K562 (cell line): ENCODE measurements at regions not wholly inside any gene's neighbourhood (a gene's known extent, or its start where the extent isn't known, plus 50 kb on each side); places are given as distances from the start of the nearest gene placed in this dataset.

Source experiments
- ATAC-seq: fragments of 200-7000 bp; cut with Tn5 transposase; 3 replicates; pipeline ENCODE4 v1.9.1; 2020; ENCODE audit warnings: moderate library complexity
- BruUV-seq: library from RNA; stranded (reverse); fragments of 400-500 nt; replicated peaks from 2 replicates; lab custom pipeline; 2021; lab: Mats Ljungman, UMichigan
- CTCF ChIA-PET: fragments of 300-600 bp; formaldehyde crosslinking; extraction: SDS; loops from one replicate; lab custom pipeline; 2021; ENCODE audit warnings: low intra/inter-chr PET ratio; lab: Yijun Ruan, JAX
- POLR2A ChIA-PET: fragments of 300-600, 350-650 bp; sonication (Branson Sonifier 250); formaldehyde crosslinking; extraction: SDS; loops from one replicate; lab custom pipeline; 2021; ENCODE audit warnings: antibody characterized with exemption, inconsistent platforms; lab: Yijun Ruan, JAX
- DNase-seq, 4 experiments: peaks; one replicate each; pipeline versions ENCODE4 v3.0.0 to v3.0.0-alpha.2; 2011 to 2018; ENCODE audit warnings: low spot score in 3 of 4, mixed read lengths in 3 of 4; ENCODE audit errors: extremely low read depth in 1 of 4
- FAIRE-seq: peaks from 2 replicates; lab custom pipeline; 2011; peaks lifted over from hg19 to GRCh38; lab: Jason Lieb, UNC
- H2AFZ ChIP-seq: 2 replicates; pipeline ENCODE4 v1.6.0; 2011; ENCODE audit warnings: low read depth, low read length, control low read depth, inconsistent platforms
- H3K27ac ChIP-seq: fragments of 200-600 bp; 3 replicates; pipeline ENCODE4 v1.8.0; 2011; ENCODE audit warnings: low read depth, mild to moderate bottlenecking, control low read depth, inconsistent platforms, low read length, moderate library complexity, mixed read lengths; ENCODE audit errors: extremely low read depth
- H3K27me3 ChIP-seq, 2 experiments: fragments of 300-600 bp in 1 of 2; 2 replicates in 1 of 2; 3 replicates in 1 of 2; pipeline versions ENCODE4 v1.6.0 to v1.8.0; 2011; ENCODE audit warnings: inconsistent platforms in 2 of 2, low read length in 2 of 2, mild to moderate bottlenecking in 1 of 2, mixed read lengths in 1 of 2, moderate library complexity in 1 of 2; ENCODE audit not compliant: control insufficient read depth in 2 of 2, insufficient read depth in 2 of 2
- H3K36me3 ChIP-seq: fragments of 300-600 bp; 3 replicates; pipeline ENCODE4 v1.8.0; 2011; ENCODE audit warnings: mild to moderate bottlenecking, low read length, inconsistent platforms; ENCODE audit not compliant: control insufficient read depth, insufficient read depth
- H3K4me1 ChIP-seq, 2 experiments: fragments of 200-600 bp in 1 of 2; replicated peaks in 1 of 2; 2 replicates in 1 of 2; 3 replicates in 1 of 2; pipeline versions ENCODE4 v1.5.1 to v1.8.0; 2011; ENCODE audit warnings: inconsistent platforms in 2 of 2, low read length in 2 of 2, mild to moderate bottlenecking in 1 of 2, mixed read lengths in 1 of 2, moderate library complexity in 1 of 2; ENCODE audit not compliant: control insufficient read depth in 2 of 2, insufficient read depth in 2 of 2
- H3K4me2 ChIP-seq: 2 replicates; pipeline ENCODE4 v1.6.1; 2011; ENCODE audit warnings: low read length, control low read depth, inconsistent platforms, mixed read lengths; ENCODE audit not compliant: insufficient read depth
- H3K4me3 ChIP-seq: fragments of 200-600 bp; sonication (generic), shearing (Covaris generic); 2 replicates; pipeline ENCODE4 v1.5.1; 2016; ENCODE audit warnings: control low read depth, inconsistent platforms
- H3K79me2 ChIP-seq: fragments of 200-600 bp; 3 replicates; pipeline ENCODE4 v1.8.0; 2011; ENCODE audit warnings: low read length, inconsistent platforms; ENCODE audit not compliant: control insufficient read depth, insufficient read depth
- H3K9ac ChIP-seq, 2 experiments: 2 replicates each; pipeline versions ENCODE4 v1.6.0 to v1.6.1; 2011; ENCODE audit warnings: low read depth in 2 of 2, low read length in 2 of 2, control low read depth in 1 of 2, inconsistent platforms in 1 of 2, mild to moderate bottlenecking in 1 of 2, mixed read lengths in 1 of 2; ENCODE audit not compliant: insufficient read depth in 1 of 2
- H3K9me1 ChIP-seq: one replicate; pipeline ENCODE4 v1.6.0; 2011; ENCODE audit warnings: inconsistent platforms, mild to moderate bottlenecking, low read length, moderate library complexity; ENCODE audit not compliant: control insufficient read depth, insufficient read depth
- H3K9me3 ChIP-seq: replicated peaks from 2 replicates; pipeline ENCODE4 v1.5.1; 2011; ENCODE audit warnings: low read depth, low read length, inconsistent platforms; ENCODE audit not compliant: control insufficient read depth, insufficient read depth
- H4K20me1 ChIP-seq: replicated peaks from 2 replicates; pipeline ENCODE4 v1.6.1; 2011; ENCODE audit warnings: low read length, inconsistent platforms, mixed read lengths; ENCODE audit not compliant: control insufficient read depth, insufficient read depth
- ELF2 ChIP-seq: fragments of 250-450 bp; sonication (Bioruptor Pico); IDR thresholded peaks from 2 replicates; pipeline ENCODE4 v1.5.0; 2021; ENCODE audit warnings: mild to moderate bottlenecking
- HCFC1 ChIP-seq: IDR thresholded peaks from 2 replicates; pipeline ENCODE4 v1.6.1; 2012; ENCODE audit warnings: low read depth, low read length, improper control_type of control experiment
- HMGN3 ChIP-seq: IDR thresholded peaks from 2 replicates; pipeline ENCODE4 v1.6.1; 2011; ENCODE audit warnings: borderline replicate concordance, low read depth, mild to moderate bottlenecking, mixed read lengths, low read length; ENCODE audit not compliant: insufficient read length; ENCODE audit errors: extremely low read depth
- JUNB ChIP-seq: fragments of 450-650 bp; formaldehyde crosslinking; conservative IDR thresholded peaks from 2 replicates; pipeline ENCODE4 v1.4.0; 2020; ENCODE audit warnings: mild to moderate bottlenecking
- KAT2B ChIP-seq: IDR thresholded peaks from one replicate; pipeline ENCODE4 v1.6.1; 2012; ENCODE audit warnings: low read depth, mild to moderate bottlenecking, control low read depth, inconsistent platforms, low read length, moderate library complexity
- KHSRP ChIP-seq: fragments of 450-650 bp; IDR thresholded peaks from 2 replicates; pipeline ENCODE4 v1.6.1; 2017
- PHF20 ChIP-seq: fragments of 450-650 bp; IDR thresholded peaks from 2 replicates; pipeline ENCODE4 v1.6.1; 2018; ENCODE audit not compliant: partially characterized antibody
- PTTG1 ChIP-seq: fragments of 450-650 bp; IDR thresholded peaks from 2 replicates; pipeline ENCODE4 v1.6.1; 2016; ENCODE audit warnings: low read depth, mild to moderate bottlenecking, missing genetic modification characterization, missing compliant biosample characterization
- RBM25 ChIP-seq: fragments of 200-400 bp; formaldehyde crosslinking; IDR thresholded peaks from 2 replicates; pipeline ENCODE4 v1.6.1; 2018; ENCODE audit warnings: low read length, low read depth, moderate library complexity; ENCODE audit not compliant: severe bottlenecking
- TAL1 ChIP-seq: fragments of 450-650 bp; IDR thresholded peaks from 2 replicates; pipeline ENCODE4 v1.6.1; 2016; ENCODE audit warnings: mild to moderate bottlenecking
- U2AF2 ChIP-seq: fragments of 200-400 bp; formaldehyde crosslinking; optimal IDR thresholded peaks from 2 replicates; pipeline ENCODE3; 2017; ENCODE audit warnings: low read depth, mild to moderate bottlenecking, low read length
- XRCC5 ChIP-seq: fragments of 200-400 bp; formaldehyde crosslinking; IDR thresholded peaks from 2 replicates; pipeline ENCODE4 v1.6.1; 2017; ENCODE audit warnings: low read depth, mild to moderate bottlenecking, low read length
- ZKSCAN1 ChIP-seq: fragments of 150-350 bp; IDR thresholded peaks from 2 replicates; pipeline ENCODE4 v1.6.1; 2016; ENCODE audit warnings: low read depth, low read length
- ZNF589 ChIP-seq: fragments of 200-800 bp; sonication (Bioruptor generic); IDR thresholded peaks from 2 replicates; pipeline ENCODE4 v1.6.1; 2016; ENCODE audit warnings: low read depth, missing genetic modification characterization, missing compliant biosample characterization
- ZNF76 ChIP-seq: fragments of 250-450 bp; sonication (Bioruptor Pico); IDR thresholded peaks from 2 replicates; pipeline ENCODE4 v1.4.0; 2020; ENCODE audit warnings: mild to moderate bottlenecking, moderate library complexity, borderline replicate concordance
- WGBS: fragments of 100-300 bp; shearing (Covaris generic); methylation state at CpG from one replicate; pipeline ENCODE4 v1.1.6; 2016; ENCODE audit warnings: low coverage, mixed read lengths; ENCODE audit not compliant: insufficient coverage; ENCODE audit errors: missing lambda C conversion rate; 5-methylcytosine and 5-hydroxymethylcytosine counted together
- in situ Hi-C: fragments of 300-500 bp; cut with MboI; formaldehyde crosslinking; loops from 4 replicates; pipeline ENCODE4 v1.15.0; 2018; ENCODE audit warnings: inconsistent platforms, mixed read lengths
- intact Hi-C: fragments of 100-400 bp; cut with micrococcal nuclease; formaldehyde crosslinking; loops from 2 replicates; pipeline ENCODE4 v1.14.2; 2022
- TF ChIP-seq, protein P1 (sequence below): fragments of 250-450 bp; sonication (Bioruptor Pico); IDR thresholded peaks from 2 replicates; pipeline ENCODE4 v1.9.0; 2021; ENCODE audit warnings: mild to moderate bottlenecking, inconsistent platforms

DNA sequence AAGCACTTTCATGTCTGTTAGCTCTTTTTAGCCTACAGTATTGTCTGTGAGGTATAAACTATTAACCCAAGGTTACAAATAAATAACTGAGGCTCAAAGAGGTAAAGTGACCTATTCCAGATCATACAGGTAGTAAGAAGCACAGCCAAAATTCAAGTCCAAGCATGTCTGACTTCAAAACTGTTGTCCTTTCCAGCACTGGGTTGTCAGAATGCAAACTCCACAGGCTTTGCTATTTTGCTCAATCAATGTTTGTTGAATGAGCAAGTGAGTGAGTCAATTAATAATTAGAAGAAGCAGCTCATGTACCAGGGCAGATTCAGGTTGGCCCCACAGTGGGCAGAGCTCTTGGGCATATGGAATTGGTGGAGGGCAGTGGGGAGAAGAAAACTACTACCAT lies 134.1 kb upstream of the ARHGEF9 start:
- H2AFZ ChIP-seq = no peak overlapping the region
- intact Hi-C loops (no loop called here), in situ Hi-C loops (no loop called here)
- DNase-seq (no peak), ATAC-seq (no peak), FAIRE-seq (no peak)
- no peaks in the 10 kb centered on the region for H3K36me3 ChIP-seq
- no peaks in the 10 kb centered on the region for H3K9me1 ChIP-seq
- ChIA-PET POLR2A (no interaction called here), CTCF (no interaction called here)
- TF ChIP-seq RBM25 = no peak
- no peak for TF ChIP-seq XRCC5
- TF ChIP-seq ZNF589 = no peak
- no peak for TF ChIP-seq PTTG1 (tag)
- TF ChIP-seq KAT2B = no peak
- no peak for TF ChIP-seq ZKSCAN1
- TF ChIP-seq TAL1 = no peak
- no peaks in the 10 kb centered on the region for H4K20me1 ChIP-seq
- H3K27me3 ChIP-seq = no peaks in the 10 kb centered on the region
- H3K27ac ChIP-seq = no peak overlapping the region
- no peak overlapping the region for H3K4me3 ChIP-seq
- H3K9me3 ChIP-seq = no peaks in the 10 kb centered on the region
- no peak overlapping the region for H3K4me2 ChIP-seq
- no peaks in the 10 kb centered on the region for H3K4me1 ChIP-seq
- H3K79me2 ChIP-seq = no peaks in the 10 kb centered on the region
- no TSS peak for BruUV-seq
- no peak overlapping the region for H3K9ac ChIP-seq

DNA sequence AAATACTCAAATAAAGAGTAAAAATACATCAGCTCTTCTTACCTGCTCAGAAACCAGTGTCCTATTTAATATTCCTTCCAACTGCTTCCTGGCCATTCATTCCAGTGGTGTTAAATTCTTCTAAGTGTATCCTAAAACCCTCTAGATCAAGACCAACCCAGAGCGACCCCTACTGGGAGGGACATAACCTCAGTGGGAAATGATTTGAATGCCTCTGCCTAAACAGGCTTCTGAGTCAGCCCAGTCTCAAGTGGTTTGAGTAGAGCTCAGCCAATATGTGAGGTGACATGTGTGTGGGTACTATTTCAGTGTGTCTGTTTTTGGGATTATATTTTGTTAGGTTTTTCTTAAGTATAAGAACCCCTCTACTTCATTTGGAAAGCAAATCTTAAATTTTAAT lies 133.6 kb upstream of the ARHGEF9 start:
- POLR2A ChIA-PET = no interaction called here
- WGBS = 0% methylated on average over 1 of the region's 1 CpG
- Histone ChIP-seq H3K4me1 (no peaks in the 10 kb centered on the region), H3K79me2 (no peaks in the 10 kb centered on the region), H3K36me3 (no peaks in the 10 kb centered on the region), H3K27ac (no peak overlapping the region), H3K9me3 (no peaks in the 10 kb centered on the region), H3K4me3 (no peak overlapping the region), H3K27me3 (no peaks in the 10 kb centered on the region), H4K20me1 (no peaks in the 10 kb centered on the region), H2AFZ (no peak overlapping the region), H3K9ac (no peak overlapping the region), H3K4me2 (no peak overlapping the region), H3K9me1 (no peaks in the 10 kb centered on the region)
- CTCF ChIA-PET = no interaction called here
- intact Hi-C loops (no loop called here), in situ Hi-C loops (no loop called here)
- BruUV-seq = no TSS peak
- FAIRE-seq (no peak), DNase-seq (no peak), ATAC-seq (no peak)
- no peak for TF ChIP-seq U2AF2
- no peak for TF ChIP-seq HCFC1
- TF ChIP-seq, protein P1, sequence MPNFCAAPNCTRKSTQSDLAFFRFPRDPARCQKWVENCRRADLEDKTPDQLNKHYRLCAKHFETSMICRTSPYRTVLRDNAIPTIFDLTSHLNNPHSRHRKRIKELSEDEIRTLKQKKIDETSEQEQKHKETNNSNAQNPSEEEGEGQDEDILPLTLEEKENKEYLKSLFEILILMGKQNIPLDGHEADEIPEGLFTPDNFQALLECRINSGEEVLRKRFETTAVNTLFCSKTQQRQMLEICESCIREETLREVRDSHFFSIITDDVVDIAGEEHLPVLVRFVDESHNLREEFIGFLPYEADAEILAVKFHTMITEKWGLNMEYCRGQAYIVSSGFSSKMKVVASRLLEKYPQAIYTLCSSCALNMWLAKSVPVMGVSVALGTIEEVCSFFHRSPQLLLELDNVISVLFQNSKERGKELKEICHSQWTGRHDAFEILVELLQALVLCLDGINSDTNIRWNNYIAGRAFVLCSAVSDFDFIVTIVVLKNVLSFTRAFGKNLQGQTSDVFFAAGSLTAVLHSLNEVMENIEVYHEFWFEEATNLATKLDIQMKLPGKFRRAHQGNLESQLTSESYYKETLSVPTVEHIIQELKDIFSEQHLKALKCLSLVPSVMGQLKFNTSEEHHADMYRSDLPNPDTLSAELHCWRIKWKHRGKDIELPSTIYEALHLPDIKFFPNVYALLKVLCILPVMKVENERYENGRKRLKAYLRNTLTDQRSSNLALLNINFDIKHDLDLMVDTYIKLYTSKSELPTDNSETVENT (CRISPR knock-in tag) = no peak
- TF ChIP-seq PHF20 = no peak
- no peak for TF ChIP-seq KHSRP
- no peak for TF ChIP-seq HMGN3
- no peak for TF ChIP-seq ELF2 (CRISPR knock-in tag)
- no peak for TF ChIP-seq JUNB (CRISPR knock-in tag)
- no peak for TF ChIP-seq ZNF76 (CRISPR knock-in tag)
